ENCODE measurements at regions not wholly inside any gene's neighbourhood (a gene's known extent, or its start where the extent isn't known, plus 50 kb on each side); places are given as distances from the start of the nearest gene placed in this dataset.

DNA sequence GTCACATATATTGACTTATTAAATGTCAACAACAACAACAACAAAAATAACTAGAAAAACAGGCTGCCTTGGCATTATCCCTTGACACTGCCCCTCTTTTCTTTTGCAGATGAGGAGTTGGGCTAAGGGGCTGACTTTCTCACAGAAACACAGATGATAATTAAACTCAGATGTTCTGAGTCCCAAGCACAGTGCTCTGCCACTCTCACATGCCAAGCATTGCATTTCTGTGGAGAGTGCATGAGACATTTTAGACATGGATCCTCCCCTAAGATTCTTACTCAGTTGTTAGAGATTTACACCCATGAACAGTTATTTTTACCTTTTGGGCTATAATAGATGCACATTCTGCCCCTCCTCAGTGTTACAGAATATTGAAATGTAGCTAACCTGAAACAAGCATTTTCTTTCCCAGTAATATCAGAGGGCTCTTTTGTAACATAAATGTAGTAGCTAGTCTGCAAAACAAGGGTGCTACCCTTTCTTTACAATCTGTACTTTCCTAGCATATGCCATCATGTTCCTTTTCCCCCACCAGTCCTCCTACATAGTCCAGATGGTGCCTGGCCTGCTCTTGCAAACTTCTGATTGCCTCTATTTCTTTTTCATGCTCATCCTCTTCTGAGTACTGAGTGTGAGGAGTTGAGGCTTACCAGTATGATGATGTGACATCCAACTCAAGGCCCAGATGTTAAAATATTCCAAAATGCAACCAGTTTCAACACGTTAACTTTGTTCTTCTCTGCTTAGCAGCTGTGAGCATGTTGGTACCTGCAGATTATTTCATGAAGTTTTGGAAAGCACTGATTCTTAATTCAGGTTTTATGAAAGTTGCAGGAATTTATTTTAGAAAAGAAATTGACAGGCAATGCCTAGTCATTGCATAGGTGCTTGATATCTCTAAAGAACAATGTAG, 125.0 kb upstream of the ATP2B1 start:
- POLR2A ChIA-PET, result no interaction called here
- no peaks in the 10 kb centered on the region; the same call in 1 of the 2 replicates for H3K4me1 ChIP-seq (ENCODE audit: control insufficient read depth, insufficient read depth, low read length)
- H3K9ac ChIP-seq (ENCODE audit: control insufficient read depth, insufficient read depth, low read length), result no peak overlapping the region
- intact Hi-C loops (cut with micrococcal nuclease; ENCODE audit: unreplicated experiment), result no loop called here
- no peak for DNase-seq (ENCODE audit: low read depth, low spot score)
- ATAC-seq, result no peak
- H3K4me2 ChIP-seq (ENCODE audit: control insufficient read depth, insufficient read depth), result no peak overlapping the region
- H2AFZ ChIP-seq (ENCODE audit: control insufficient read depth, low read depth, low read length), result no peak overlapping the region
- in situ Hi-C loops (cut with MboI), result no loop called here
- no peak for FAIRE-seq
- no peaks in the 10 kb centered on the region for H3K36me3 ChIP-seq (ENCODE audit: control insufficient read depth in 2 of 2, insufficient read depth in 2 of 2, low read length in 1 of 2)
- H3K9me3 ChIP-seq (replicated peaks; ENCODE audit: control insufficient read depth, insufficient read depth, low read length), result no peaks in the 10 kb centered on the region
- H3K4me3 ChIP-seq, result no peak overlapping the region
- TF ChIP-seq MTA2 (IDR thresholded peaks at IDR 0.05; ENCODE audit: low read depth), result no peak
- TF ChIP-seq RAD21 (IDR thresholded peaks at IDR 0.05; ENCODE audit: insufficient read depth, low read depth, low read length), result no peak
- TF ChIP-seq, protein P1, sequence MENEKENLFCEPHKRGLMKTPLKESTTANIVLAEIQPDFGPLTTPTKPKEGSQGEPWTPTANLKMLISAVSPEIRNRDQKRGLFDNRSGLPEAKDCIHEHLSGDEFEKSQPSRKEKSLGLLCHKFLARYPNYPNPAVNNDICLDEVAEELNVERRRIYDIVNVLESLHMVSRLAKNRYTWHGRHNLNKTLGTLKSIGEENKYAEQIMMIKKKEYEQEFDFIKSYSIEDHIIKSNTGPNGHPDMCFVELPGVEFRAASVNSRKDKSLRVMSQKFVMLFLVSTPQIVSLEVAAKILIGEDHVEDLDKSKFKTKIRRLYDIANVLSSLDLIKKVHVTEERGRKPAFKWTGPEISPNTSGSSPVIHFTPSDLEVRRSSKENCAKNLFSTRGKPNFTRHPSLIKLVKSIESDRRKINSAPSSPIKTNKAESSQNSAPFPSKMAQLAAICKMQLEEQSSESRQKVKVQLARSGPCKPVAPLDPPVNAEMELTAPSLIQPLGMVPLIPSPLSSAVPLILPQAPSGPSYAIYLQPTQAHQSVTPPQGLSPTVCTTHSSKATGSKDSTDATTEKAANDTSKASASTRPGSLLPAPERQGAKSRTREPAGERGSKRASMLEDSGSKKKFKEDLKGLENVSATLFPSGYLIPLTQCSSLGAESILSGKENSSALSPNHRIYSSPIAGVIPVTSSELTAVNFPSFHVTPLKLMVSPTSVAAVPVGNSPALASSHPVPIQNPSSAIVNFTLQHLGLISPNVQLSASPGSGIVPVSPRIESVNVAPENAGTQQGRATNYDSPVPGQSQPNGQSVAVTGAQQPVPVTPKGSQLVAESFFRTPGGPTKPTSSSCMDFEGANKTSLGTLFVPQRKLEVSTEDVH (IDR thresholded peaks at IDR 0.05; ENCODE audit: low read depth, partially characterized antibody), result no peak
- no peak for TF ChIP-seq CHD2 (IDR thresholded peaks at IDR 0.05; ENCODE audit: borderline replicate concordance, low read depth, low read length)
- TF ChIP-seq GATAD2B (conservative IDR thresholded peaks at IDR 0.05; ENCODE audit: low read depth), result no peak
- no peak for TF ChIP-seq SREBF2 (IDR thresholded peaks at IDR 0.05; ENCODE audit: low read length)
- TF ChIP-seq POLR2A (IDR thresholded peaks at IDR 0.05; ENCODE audit: low read depth, low read length), result no peak
- no peak for TF ChIP-seq POLR2AphosphoS2 (IDR thresholded peaks at IDR 0.05; ENCODE audit: low read depth, low read length)
- TF ChIP-seq SMAD1 (IDR thresholded peaks at IDR 0.05; ENCODE audit: low read depth, partially characterized antibody), result no peak
- H3K79me2 ChIP-seq (ENCODE audit: control insufficient read depth, insufficient read depth, low read length), result no peaks in the 10 kb centered on the region
- no peaks in the 10 kb centered on the region for H3K27me3 ChIP-seq (replicated peaks in 1 of 2; ENCODE audit: control insufficient read depth in 2 of 2, insufficient read depth in 2 of 2, low read length in 1 of 2)
- BruUV-seq (replicated peaks), result no TSS peak
- SMC1A ChIA-PET (ENCODE audit: uncharacterized antibody, unreplicated experiment), result interaction anchor here (0.5 to 1.6 kb wide), 5 partner anchors 10 to 131 kb away, joined by 3 read pairs; no protein-coding TSS in a partner anchor
- RAD21 ChIA-PET (ENCODE audit: unreplicated experiment), result no interaction called here
- CTCF ChIA-PET, result no interaction called here
- 95% methylated on average over 1 of the region's 1 CpG for WGBS (ENCODE audit: insufficient coverage, insufficient replicate concordance, low lambda C conversion rate, missing lambda C conversion rate)
- no peaks in the 10 kb centered on the region for H4K20me1 ChIP-seq (ENCODE audit: control insufficient read depth, insufficient read depth)
- no peak overlapping the region for H3K27ac ChIP-seq (ENCODE audit: control insufficient read depth, insufficient read depth)

Measured in GM12878 (cell line).